ENCODE measurements at regions not wholly inside any gene's neighbourhood (a gene's known extent, or its start where the extent isn't known, plus 50 kb on each side); places are given as distances from the start of the nearest gene placed in this dataset.

DNA sequence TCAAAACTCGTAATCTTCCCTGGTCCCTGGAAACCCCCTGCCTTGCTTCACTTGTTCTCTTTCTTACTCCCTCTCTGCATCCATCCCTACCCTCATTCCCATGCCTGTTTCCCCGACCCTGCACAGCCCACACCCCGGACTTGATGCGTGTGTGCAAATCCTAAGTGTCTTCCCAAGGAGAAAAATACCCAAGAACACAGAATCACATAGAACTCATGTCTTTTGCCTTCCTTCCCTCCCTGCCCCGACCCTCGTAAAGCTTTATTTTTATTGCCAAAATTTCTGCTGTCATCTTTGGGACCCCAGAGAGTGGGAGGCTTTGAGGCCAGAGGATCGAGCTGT lies 169.6 kb upstream of the PMEPA1 start:
- TF ChIP-seq, protein P1, sequence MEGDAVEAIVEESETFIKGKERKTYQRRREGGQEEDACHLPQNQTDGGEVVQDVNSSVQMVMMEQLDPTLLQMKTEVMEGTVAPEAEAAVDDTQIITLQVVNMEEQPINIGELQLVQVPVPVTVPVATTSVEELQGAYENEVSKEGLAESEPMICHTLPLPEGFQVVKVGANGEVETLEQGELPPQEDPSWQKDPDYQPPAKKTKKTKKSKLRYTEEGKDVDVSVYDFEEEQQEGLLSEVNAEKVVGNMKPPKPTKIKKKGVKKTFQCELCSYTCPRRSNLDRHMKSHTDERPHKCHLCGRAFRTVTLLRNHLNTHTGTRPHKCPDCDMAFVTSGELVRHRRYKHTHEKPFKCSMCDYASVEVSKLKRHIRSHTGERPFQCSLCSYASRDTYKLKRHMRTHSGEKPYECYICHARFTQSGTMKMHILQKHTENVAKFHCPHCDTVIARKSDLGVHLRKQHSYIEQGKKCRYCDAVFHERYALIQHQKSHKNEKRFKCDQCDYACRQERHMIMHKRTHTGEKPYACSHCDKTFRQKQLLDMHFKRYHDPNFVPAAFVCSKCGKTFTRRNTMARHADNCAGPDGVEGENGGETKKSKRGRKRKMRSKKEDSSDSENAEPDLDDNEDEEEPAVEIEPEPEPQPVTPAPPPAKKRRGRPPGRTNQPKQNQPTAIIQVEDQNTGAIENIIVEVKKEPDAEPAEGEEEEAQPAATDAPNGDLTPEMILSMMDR (IDR thresholded peaks at IDR 0.05; ENCODE audit: insufficient read depth, low read length, poor library complexity, severe bottlenecking), result no peak
- TF ChIP-seq EZH2phosphoT487 (conservative IDR thresholded peaks at IDR 0.05; ENCODE audit: low read length), result no peak
- Histone ChIP-seq H3K4me2 (ENCODE audit: low read depth, low read length, poor library complexity, severe bottlenecking) (no peak overlapping the region), H2AFZ (ENCODE audit: low read depth, low read length, severe bottlenecking) (no peak overlapping the region), H3K9me3 (ENCODE audit: insufficient read depth, low read length) (no peaks in the 10 kb centered on the region), H4K20me1 (ENCODE audit: low read depth, low read length) (no peaks in the 10 kb centered on the region), H3K27me3 (ENCODE audit: low read length) (0 out of 2 replicates have a peak, but pooled peaks cover 3% of the 10 kb centered on the region), H3K4me3 (ENCODE audit: insufficient read depth, low read length, poor library complexity, severe bottlenecking) (no peak overlapping the region), H3K9me2 (replicated peaks; ENCODE audit: insufficient read depth, low read length) (no peaks in the 10 kb centered on the region), H3K36me3 (ENCODE audit: low read length) (no peaks in the 10 kb centered on the region), H3K27ac (ENCODE audit: low read depth, low read length) (no peak overlapping the region), H3F3A (ENCODE audit: insufficient read depth) (no peaks in the 10 kb centered on the region), H3K79me2 (ENCODE audit: insufficient read depth, low read length) (no peaks in the 10 kb centered on the region), H3K9ac (ENCODE audit: low read length) (no peak overlapping the region)

DNA sequence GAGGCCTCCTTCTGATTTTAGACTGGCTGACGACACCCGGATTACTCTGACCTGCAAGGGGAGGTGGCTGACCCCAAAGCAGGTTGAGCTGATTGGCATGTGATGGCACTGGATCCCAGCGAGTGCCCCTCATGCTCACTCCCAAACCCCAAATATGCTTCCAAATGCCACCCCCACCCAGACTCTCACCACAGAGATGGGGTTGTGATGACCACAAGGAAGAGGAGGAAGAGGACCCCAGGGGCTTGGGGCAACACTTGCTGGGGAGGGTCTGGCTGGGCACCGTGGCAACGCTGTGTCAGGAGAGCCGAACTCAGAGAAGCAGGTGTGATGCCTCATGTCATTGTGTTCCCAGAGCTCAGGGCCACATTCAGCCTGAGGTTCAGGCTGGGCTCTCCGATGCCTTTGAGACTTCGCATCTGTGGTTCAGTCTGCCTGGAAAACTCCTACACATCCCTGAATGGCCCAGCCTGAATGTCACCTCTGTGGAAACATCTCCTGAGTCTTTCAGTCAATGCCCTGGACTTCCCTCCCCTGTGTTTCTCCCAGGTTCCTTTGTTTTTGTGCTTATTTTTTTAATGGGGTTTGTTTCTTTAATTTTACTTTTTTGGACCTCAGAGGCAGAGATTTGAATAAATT lies 169.1 kb upstream of the PMEPA1 start:
- Histone ChIP-seq H3K27ac (ENCODE audit: low read depth, low read length) (no peak overlapping the region), H4K20me1 (ENCODE audit: low read depth, low read length) (no peaks in the 10 kb centered on the region), H3K79me2 (ENCODE audit: insufficient read depth, low read length) (no peaks in the 10 kb centered on the region), H3K9me2 (replicated peaks; ENCODE audit: insufficient read depth, low read length) (no peaks in the 10 kb centered on the region), H3K9ac (ENCODE audit: low read length) (no peak overlapping the region), H3K4me3 (ENCODE audit: insufficient read depth, low read length, poor library complexity, severe bottlenecking) (no peak overlapping the region), H3K36me3 (ENCODE audit: low read length) (no peaks in the 10 kb centered on the region), H3K9me3 (ENCODE audit: insufficient read depth, low read length) (no peaks in the 10 kb centered on the region), H3K4me2 (ENCODE audit: low read depth, low read length, poor library complexity, severe bottlenecking) (no peak overlapping the region), H3K27me3 (ENCODE audit: low read length) (0 out of 2 replicates have a peak, but pooled peaks cover 3% of the 10 kb centered on the region), H3F3A (ENCODE audit: insufficient read depth) (no peaks in the 10 kb centered on the region), H2AFZ (ENCODE audit: low read depth, low read length, severe bottlenecking) (no peak overlapping the region)
- TF ChIP-seq, protein P1 (IDR thresholded peaks at IDR 0.05; ENCODE audit: insufficient read depth, low read length, poor library complexity, severe bottlenecking), result no peak
- no peak for TF ChIP-seq EZH2phosphoT487 (conservative IDR thresholded peaks at IDR 0.05; ENCODE audit: low read length)

GRCh38 chr20:57877995-57878394 lies 168.2 kb upstream of the PMEPA1 start:
- Histone ChIP-seq H3K4me3 (ENCODE audit: insufficient read depth, low read length, poor library complexity, severe bottlenecking) (no peak overlapping the region), H3K79me2 (ENCODE audit: insufficient read depth, low read length) (no peaks in the 10 kb centered on the region), H3K36me3 (ENCODE audit: low read length) (no peaks in the 10 kb centered on the region), H3K9me3 (ENCODE audit: insufficient read depth, low read length) (no peaks in the 10 kb centered on the region), H3K27me3 (ENCODE audit: low read length) (0 out of 2 replicates have a peak, but pooled peaks cover 3% of the 10 kb centered on the region), H2AFZ (ENCODE audit: low read depth, low read length, severe bottlenecking) (no peak overlapping the region), H3K9me2 (replicated peaks; ENCODE audit: insufficient read depth, low read length) (no peaks in the 10 kb centered on the region), H4K20me1 (ENCODE audit: low read depth, low read length) (no peaks in the 10 kb centered on the region), H3K4me2 (ENCODE audit: low read depth, low read length, poor library complexity, severe bottlenecking) (no peak overlapping the region), H3K9ac (ENCODE audit: low read length) (no peak overlapping the region), H3F3A (ENCODE audit: insufficient read depth) (no peaks in the 10 kb centered on the region), H3K27ac (ENCODE audit: low read depth, low read length) (no peak overlapping the region)
- no peak for TF ChIP-seq EZH2phosphoT487 (conservative IDR thresholded peaks at IDR 0.05; ENCODE audit: low read length)
- TF ChIP-seq, protein P1 (IDR thresholded peaks at IDR 0.05; ENCODE audit: insufficient read depth, low read length, poor library complexity, severe bottlenecking), result no peak
